ENCODE measurements at regions not wholly inside any gene's neighbourhood (a gene's known extent, or its start where the extent isn't known, plus 50 kb on each side); places are given as distances from the start of the nearest gene placed in this dataset.
"Not testable (repeated sequence)": the region's sequence is repeated elsewhere in the genome, so short reads cannot be mapped to it uniquely, and the experiment has no call there.

DNA sequence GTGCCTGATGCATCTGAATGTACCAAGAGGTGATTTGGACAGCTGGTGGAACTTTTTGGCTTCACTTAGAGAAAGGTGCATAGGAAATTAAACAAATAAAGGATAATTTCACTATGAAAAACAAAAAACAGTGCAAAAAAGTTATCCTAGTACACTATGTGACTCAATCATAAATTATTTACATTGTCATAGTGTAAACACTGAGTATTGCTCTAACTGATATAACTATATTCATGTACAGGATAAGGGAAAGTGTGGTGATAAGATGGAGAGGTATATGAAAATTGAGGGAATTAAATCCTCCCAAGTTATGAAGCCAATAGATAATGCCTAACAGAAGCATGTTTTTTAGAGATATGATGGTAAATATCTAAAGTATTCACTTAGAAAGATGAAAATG, 50.2 kb upstream of the CPNE4 start:
- DNase-seq (ENCODE audit: low read depth in 2 of 2) = no peak

DNA sequence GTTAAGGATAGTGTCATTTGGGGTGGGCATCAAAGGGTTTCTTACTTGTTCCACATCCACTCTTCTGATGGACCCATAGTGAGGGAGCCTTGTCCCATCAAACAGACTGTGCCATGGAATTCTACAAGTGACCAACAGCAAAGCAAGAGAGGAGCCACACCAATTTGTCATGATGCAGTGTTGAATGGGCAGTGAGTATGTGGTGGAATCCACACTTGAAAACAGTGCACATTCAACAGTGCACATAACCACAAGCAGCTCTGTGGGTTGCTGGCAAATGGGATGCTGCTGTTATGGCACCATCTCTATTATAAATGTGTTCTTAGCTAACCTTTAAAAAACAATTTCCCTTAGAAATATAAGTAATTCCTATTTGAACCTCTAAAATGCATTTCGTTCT, 52.5 kb upstream of the CPNE4 start:
- DNase-seq (ENCODE audit: low read depth in 2 of 2) = no peak

- no peak for DNase-seq (ENCODE audit: low read depth in 2 of 2)
These were observed 53.5 kb upstream of the CPNE4 start for GRCh38 chr3:132088291-132088690.

DNA sequence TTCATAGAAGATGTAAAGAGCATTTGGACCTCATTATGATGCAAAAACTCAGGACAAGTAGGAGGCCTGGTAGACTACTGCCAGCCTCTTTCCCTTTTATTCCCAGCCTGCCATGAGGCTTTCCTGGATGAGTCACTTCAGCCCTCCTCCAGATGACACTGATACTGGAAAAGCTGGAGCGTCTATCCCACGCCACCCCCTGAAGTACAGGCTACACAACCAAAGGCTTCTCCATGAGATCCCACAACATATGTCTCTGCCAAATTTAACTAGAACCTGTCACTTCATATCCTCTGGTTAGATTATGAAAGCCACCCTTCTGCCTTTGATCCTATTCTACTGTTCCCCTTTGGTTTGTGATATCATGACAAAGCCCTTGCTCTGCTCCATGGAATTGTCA, 56.1 kb upstream of the CPNE4 start:
- DNase-seq (ENCODE audit: low read depth in 2 of 2) = no peak

DNA sequence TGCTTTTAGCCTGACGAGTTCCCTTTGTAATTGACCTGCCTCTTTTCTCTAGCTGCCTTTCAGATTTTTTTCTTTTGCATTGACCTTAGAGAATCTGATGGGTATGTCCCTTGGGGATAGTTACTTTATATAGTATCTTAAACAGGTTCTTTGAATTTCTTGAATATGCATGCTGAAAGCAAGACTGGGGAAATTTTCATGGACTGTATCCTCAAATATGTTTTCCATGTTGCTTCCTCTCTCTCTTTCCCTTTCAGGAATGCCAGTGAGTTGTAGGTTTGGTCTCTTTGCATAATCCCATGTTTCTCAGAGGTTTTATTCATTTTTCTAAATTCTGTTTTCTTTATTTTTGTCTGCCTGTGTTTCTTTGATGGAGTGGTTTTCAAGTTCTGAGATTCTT, 81.8 kb upstream of the CPNE4 start:
- no peak for DNase-seq (ENCODE audit: low read depth in 2 of 2)

GRCh38 chr3:132117642-132118041, 82.8 kb upstream of the CPNE4 start:
- no peak for DNase-seq (ENCODE audit: low read depth in 2 of 2)

DNA sequence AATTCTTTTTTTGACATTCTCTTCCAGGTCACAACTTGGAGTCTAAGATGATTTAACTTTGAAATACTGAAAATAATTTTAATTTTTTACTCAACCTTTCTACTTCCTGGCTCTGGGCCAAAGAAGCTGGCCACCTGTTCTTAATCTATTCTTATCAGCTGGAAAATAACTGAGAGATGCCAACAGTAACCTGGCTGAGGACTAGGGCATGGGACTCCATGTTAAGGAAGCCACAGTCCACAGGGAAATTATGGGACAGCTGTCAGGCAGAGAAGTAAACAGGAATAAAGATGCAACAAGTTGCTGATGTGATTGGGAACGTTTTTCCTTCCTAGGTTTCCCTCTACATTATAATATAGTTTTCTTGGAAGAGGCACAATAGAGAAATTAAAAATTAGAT, 84.7 kb upstream of the CPNE4 start:
- DNase-seq (ENCODE audit: low read depth in 2 of 2) = no peak

DNA sequence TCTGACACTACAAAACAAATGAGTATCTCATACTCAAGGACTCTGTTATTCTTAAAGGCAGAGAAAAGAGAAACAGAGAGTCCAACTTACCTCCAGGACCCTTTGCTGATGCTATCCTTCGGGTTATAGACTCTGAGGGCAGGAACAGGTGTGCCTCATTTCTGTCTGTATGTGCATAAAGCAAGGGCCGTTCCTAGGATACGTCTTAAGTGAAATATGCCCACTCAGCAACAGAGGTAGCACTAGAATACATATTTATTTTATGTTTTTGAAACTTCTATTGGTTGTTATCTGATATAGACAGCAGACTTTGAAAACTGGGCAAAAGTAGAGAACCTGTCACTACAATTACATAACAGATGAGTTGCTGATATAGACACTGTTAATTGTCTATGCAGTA, 89.3 kb upstream of the CPNE4 start:
- DNase-seq (ENCODE audit: low read depth in 2 of 2) = no peak

DNA sequence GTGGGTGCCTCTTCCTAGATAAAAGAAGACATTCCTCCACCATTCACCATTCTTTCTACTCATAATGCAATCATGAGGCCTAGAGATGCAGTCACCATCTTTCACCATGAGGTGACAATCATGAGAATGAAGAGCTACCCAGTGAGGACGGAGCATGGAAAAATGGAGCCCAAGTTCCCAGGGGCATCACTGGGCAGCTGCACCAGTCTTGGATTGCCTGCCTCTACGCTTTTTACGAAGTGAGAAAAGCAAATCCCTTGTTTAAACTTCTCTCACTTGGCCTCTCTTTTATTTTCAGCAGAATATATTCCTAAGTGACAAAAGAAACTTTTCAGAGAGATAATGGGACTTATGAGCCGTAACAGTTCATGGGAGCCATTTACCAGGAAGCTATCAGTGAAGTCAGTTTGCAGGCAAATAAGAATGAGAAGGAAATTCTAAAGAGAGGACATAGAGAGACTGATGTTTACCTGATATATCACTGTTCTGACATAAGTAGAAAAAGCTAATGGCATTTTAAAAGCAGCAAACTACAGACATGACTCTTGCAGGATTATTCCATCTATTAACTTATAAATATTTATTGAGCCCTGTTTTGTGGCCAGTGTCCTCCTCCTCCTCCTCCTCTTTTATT, 90.0 kb upstream of the CPNE4 start:
- no peak for DNase-seq (ENCODE audit: low read depth in 2 of 2)

GRCh38 chr3:132134611-132135010, 99.8 kb upstream of the CPNE4 start:
- DNase-seq (ENCODE audit: low read depth in 2 of 2) = no peak

DNA sequence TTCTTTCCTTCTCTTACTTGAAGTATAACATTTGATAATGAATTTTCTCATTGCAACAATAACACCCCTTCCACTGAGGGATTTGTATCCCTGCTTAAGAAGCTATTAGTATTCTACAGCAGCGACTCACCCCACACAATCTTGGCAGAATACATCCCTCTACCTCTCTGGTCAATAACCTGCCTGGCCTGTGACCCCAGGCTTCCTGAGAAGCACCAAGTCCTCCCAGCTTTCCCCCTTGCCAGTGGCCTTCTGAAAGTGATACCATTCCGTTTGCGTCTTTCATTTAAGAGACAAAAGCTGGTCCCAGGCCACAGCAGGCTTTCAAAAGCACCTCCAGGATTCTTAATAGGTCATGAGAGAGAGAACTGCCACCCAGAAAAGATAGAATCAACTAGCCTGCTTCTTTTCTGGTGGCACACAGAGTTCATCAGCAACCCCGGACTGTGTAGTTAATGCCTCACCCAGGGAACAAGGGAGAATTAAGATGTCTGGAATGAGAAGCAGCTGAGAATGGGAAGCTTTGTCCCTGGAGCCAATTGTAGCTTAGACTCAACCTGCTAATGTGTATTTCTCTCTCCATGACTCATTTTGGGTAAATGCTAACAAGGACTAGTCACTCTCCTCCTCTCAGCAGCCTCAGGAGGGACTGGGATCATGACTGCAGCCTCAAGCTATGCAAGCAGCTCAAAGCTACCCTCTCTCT, 101.0 kb upstream of the CPNE4 start:
- DNase-seq (ENCODE audit: low read depth in 2 of 2) = no peak

DNA sequence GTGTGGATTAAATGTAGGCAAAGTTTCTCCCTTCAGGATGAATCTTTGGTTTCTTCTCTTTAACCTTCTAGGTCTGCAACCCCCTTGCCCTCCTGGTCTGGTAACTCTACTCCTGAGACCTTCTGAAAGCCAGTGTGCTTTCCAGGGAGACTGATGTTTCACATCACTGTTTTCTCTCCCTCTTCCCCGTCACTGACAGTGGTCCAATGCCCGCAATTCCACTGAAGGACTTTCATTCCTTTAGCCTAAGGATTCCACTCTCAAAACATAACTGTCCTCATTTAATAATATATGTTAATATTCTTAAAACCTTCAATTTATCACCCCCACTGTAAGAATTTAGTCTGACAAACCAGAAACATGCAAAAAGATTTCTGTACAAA, 101.5 kb upstream of the CPNE4 start:
- no peak for DNase-seq (ENCODE audit: low read depth in 2 of 2)

GRCh38 chr3:132136902-132137301, 102.1 kb upstream of the CPNE4 start:
- DNase-seq (ENCODE audit: low read depth in 2 of 2) = not testable (repeated sequence)

GRCh38 chr3:132145833-132146232, 111.0 kb upstream of the CPNE4 start:
- DNase-seq (ENCODE audit: low read depth in 2 of 2) = no peak

- no peak for DNase-seq (ENCODE audit: low read depth in 2 of 2)
These were observed 119.8 kb upstream of the CPNE4 start for GRCh38 chr3:132154619-132155018.

DNA sequence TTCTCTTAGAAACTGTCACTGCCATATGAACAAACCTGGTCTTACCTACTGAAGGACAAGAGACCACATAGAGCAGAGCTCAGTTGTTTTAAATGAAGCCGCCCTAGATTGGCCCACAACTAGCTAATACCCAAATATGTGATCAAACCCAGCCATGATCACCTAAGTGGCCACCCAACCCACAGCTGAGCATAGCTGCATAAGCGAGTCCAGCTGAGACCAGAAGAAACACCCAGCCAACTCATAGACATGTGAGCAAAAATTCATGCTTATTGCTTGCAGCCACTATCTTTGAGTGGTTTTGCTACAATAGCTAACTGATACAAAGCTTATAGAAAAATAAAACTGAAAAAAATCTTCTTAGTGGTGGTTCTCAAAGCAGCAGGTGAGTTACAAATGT, 124.3 kb upstream of the CPNE4 start:
- no peak for DNase-seq (ENCODE audit: low read depth in 2 of 2)

DNA sequence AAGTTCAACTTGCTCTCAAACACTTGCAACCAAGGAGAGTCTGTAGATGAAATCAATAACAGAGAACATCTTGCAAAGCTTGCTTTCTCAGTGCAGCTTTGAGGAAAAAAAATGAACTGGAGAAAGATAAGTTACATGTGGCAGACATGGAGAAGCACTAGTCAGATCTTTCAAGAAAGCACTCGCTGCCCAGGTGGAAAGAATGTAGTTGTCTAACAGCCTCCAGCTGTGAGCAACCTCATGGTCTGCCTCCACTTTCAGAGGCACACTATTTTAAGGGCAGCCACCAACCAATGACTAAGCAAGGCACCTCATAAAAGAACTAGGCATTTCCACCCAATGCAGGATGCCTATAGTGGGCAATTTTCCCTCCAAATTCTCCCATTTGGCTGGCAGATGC, 125.4 kb upstream of the CPNE4 start:
- DNase-seq (ENCODE audit: low read depth in 2 of 2) = no peak

DNA sequence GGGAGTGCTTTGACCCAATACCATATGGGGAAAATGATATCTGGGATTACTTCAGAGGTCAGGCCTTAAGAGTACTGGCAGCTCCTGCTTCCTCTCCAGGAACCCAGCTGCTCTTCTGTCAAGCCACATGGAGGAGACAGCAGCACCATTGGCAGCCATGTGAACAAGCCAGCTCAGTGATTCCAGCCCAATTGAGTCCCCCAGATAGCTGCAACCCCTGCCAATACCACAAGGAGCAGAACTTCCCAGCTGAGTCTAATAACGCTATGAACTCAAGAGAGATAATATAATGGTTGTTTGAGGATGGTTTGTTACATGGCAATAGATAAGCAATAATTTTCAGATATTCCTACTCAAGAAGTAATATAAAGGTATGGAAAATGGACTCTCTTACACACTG, 126.8 kb upstream of the CPNE4 start:
- DNase-seq (ENCODE audit: low read depth in 2 of 2) = no peak

DNA sequence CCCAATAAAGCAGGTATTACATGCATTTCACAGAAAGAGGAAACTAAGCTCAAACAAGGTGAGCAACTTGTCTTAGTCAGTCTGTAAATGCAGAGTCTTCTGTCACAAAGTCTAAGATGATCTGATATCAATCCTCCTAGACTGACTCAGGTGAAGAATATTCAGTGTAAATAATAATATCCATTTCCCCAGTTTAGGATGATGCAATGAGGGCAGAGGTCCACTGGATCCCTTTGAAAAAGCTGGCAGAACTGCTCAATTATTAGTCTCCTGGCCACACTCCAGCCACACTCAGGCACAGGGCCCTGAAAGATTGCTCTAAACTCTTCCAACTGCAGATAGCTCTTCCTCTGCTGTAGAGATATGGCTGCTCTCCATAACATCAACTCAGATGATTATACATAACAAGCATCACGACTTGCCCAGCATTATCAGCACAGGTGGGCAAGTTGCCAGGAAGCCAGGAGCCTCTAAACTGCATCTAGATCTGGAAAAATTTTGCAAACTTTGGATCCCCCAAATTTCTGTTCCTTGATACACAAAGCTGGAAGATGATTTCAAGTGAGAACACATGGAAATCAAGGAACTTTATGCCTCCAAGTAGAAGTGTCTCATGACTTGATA, 129.8 kb upstream of the CPNE4 start:
- DNase-seq (ENCODE audit: low read depth in 2 of 2) = no peak

DNA sequence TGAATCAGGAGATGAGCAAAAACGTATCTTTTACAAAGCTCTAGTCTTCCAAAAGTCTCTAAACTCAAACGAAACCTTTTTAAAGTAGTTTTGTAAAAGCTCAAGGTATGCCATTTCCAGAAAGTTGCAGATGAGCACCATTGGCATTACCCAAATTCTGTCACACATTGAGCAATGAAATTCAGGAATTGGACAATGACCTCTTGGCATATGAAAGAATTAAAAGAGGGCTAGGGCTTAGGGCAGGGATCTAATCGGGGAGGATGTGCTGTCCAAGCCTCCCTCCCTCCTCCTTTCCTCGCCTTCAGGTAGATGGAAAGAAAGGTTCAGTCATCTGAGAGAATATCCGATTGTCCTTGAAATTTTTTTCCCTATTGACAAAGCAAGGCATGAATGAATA, 133.1 kb upstream of the CPNE4 start:
- no peak for DNase-seq (ENCODE audit: low read depth in 2 of 2)

DNA sequence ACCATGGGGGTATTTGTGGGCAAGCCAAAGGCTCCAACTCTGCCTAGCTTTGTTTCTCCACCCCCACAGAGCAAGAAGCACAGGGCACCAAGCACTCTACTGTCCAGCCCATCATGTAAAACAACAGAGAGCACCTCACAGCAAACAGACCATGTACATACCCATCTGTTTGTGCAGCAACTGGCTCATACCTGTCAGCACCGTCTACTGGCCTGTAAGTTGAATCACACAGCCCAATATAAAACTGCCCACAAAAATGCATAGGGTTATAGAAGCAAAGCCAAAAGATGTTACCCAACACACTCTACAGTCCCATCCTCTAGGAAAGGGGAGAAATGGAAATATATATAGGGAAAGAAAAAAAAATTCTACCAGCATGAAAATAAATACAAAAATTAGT, 139.7 kb upstream of the CPNE4 start:
- no peak for DNase-seq (ENCODE audit: low read depth in 2 of 2)

- DNase-seq (ENCODE audit: low read depth in 2 of 2) = no peak
These were observed 136.8 kb upstream of the ACP3 start for GRCh38 chr3:132180337-132180791.

DNA sequence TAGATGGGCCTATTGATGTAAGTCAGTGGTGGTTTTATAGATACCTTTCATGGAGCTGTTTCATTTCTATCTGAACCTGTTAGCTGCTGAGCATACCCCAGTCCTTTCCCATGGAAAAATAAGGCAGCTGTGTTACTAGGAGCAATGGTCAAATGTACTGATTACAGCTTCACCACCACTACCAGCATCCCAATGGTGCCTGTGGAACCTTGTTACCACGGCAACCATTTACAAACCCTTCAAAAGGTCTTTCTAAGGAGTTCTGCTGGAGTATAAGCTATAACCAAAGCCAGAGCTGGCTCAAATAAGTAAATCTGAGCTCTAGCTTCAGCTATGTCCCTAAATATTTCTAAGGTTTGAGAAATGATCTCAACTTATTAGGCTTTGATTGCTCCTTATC, 133.4 kb upstream of the ACP3 start:
- DNase-seq (ENCODE audit: low read depth in 2 of 2) = no peak

Measured in stimulated activated CD4-positive, alpha-beta T cell treated with anti-CD3 and anti-CD28 coated beads, Interleukin-12 subunit alpha, Interleukin-12 subunit beta, amount 100 ng/mL, for 24 hours (primary cell).